A673 (cell line): ENCODE measurements at regions not wholly inside any gene's neighbourhood (a gene's known extent, or its start where the extent isn't known, plus 50 kb on each side); places are given as distances from the start of the nearest gene placed in this dataset.

Experiments
- BruUV-seq: library from RNA; stranded (reverse); fragments of 400-500 nt; replicated peaks from 2 replicates; lab custom pipeline; 2021; lab: Mats Ljungman, UMichigan
- CTCF ChIA-PET: fragments of 300-600 bp; sonication (Branson Sonifier 250); formaldehyde crosslinking; loops from one replicate; lab custom pipeline; 2022; ENCODE audit warnings: antibody characterized with exemption; lab: Charles Lee
- POLR2A ChIA-PET: fragments of 300-600 bp; sonication (Branson Sonifier 250); formaldehyde crosslinking; loops from one replicate; lab custom pipeline; 2022; ENCODE audit warnings: antibody characterized with exemption; ENCODE audit not compliant: low non-redundant PET; lab: Charles Lee
- DNase-seq: peaks from one replicate; pipeline ENCODE4 v3.0.0-alpha.2; 2015; ENCODE audit warnings: low spot score
- H3K27ac ChIP-seq: fragments of 200-600 bp; sonication (generic); 2 replicates; pipeline ENCODE4 v1.5.1; 2016; ENCODE audit warnings: mixed run types, low read depth, mild to moderate bottlenecking, mixed read lengths, antibody characterized with exemption, low read length; ENCODE audit not compliant: poor library complexity, severe bottlenecking
- H3K27me3 ChIP-seq: fragments of 200-600 bp; sonication (generic); replicated peaks from 2 replicates; pipeline ENCODE4 v1.6.1; 2017; ENCODE audit warnings: mixed run types, low read depth, mild to moderate bottlenecking, mixed read lengths, antibody characterized with exemption, low read length; ENCODE audit not compliant: insufficient read depth, poor library complexity
- H3K36me3 ChIP-seq: fragments of 200-600 bp; sonication (generic); 2 replicates; pipeline ENCODE4 v1.6.1; 2016; ENCODE audit warnings: mixed run types, mild to moderate bottlenecking, mixed read lengths, antibody characterized with exemption, low read length; ENCODE audit not compliant: insufficient read depth, poor library complexity, severe bottlenecking
- H3K4me1 ChIP-seq: fragments of 200-600 bp; sonication (generic); 2 replicates; pipeline ENCODE4 v1.6.1; 2017; ENCODE audit warnings: mixed run types, mild to moderate bottlenecking, mixed read lengths, antibody characterized with exemption, low read length; ENCODE audit not compliant: insufficient read depth, poor library complexity, severe bottlenecking
- H3K4me3 ChIP-seq: fragments of 200-600 bp; sonication (generic); 2 replicates; pipeline ENCODE4 v1.5.1; 2016; ENCODE audit warnings: low read depth, mixed run types, mild to moderate bottlenecking, mixed read lengths, low read length; ENCODE audit not compliant: poor library complexity, severe bottlenecking
- H3K9me3 ChIP-seq: fragments of 200-600 bp; sonication (generic); 2 replicates; pipeline ENCODE4 v1.6.1; 2016; ENCODE audit warnings: mixed run types, low read depth, mild to moderate bottlenecking, mixed read lengths, antibody characterized with exemption, low read length; ENCODE audit not compliant: poor library complexity, severe bottlenecking
- CTCF ChIP-seq: fragments of 300-800, 200-600 bp; sonication (generic); conservative IDR thresholded peaks from 2 replicates; pipeline ENCODE4 v1.5.1; 2017; ENCODE audit warnings: low read depth, mild to moderate bottlenecking, antibody characterized with exemption, low read length, moderate library complexity, mixed read lengths
- EZH2 ChIP-seq: fragments of 200-600 bp; sonication (generic); IDR thresholded peaks from 2 replicates; pipeline ENCODE4 v1.6.1; 2017; ENCODE audit warnings: borderline replicate concordance, low read depth, mild to moderate bottlenecking, mixed read lengths, antibody characterized with exemption, low read length; ENCODE audit not compliant: poor library complexity, severe bottlenecking
- intact Hi-C: fragments of 100-400 bp; cut with micrococcal nuclease; formaldehyde crosslinking; loops from one replicate; pipeline ENCODE4 v1.10.0; 2022; ENCODE audit not compliant: unreplicated experiment

DNA sequence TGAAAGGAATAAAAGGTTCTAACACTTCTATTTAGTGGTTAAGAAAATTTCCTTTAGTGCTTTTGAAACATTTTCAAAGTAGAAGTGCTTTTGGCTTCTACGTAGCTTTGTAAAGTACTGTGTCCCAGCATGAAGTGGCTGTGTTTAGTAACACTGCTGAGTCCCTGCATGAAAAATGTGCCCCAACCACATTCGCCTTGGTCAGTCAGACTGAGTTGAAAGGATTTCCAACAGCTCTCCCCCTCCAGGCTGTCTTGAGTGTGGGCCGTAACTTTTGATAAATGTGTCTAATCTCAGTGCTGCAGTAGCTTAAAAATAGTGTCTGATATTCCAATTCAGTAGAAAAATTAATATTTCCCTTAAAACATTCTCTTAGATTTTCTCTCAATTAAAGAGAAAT is 115.0 kb downstream of the NR1D2 start:
- intact Hi-C loops, result no loop called here
- H3K9me3 ChIP-seq, result no peaks in the 10 kb centered on the region
- H3K27me3 ChIP-seq, result no peaks in the 10 kb centered on the region
- no peak overlapping the region for H3K4me3 ChIP-seq
- H3K4me1 ChIP-seq, result no peaks in the 10 kb centered on the region
- TF ChIP-seq EZH2, result no peak
- no peak for TF ChIP-seq CTCF
- no peaks in the 10 kb centered on the region for H3K36me3 ChIP-seq
- ChIA-PET POLR2A (no interaction called here), CTCF (no interaction called here)
- no peak overlapping the region for H3K27ac ChIP-seq
- BruUV-seq, result no TSS peak
- no peak for DNase-seq

DNA sequence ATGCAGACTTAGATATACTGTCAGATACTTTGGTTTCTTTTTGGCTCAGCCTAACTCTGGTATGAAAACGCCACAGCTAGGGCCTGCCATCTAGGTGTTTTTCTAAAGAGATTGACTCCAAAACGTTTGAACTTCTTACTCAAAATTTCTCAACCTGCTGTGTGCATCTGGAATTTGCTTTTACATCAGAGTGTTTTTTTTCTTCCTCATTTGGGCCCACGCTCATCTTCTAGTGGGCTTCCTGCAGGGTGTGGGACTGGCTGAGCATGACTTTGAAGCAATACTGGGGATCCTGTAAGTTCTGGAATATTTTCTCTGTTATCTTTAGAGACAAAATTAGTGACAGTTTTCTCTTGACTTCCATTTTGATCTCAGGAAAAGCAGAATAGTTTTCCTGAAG is 117.8 kb downstream of the NR1D2 start:
- no peak overlapping the region for H3K27ac ChIP-seq
- BruUV-seq, result no TSS peak
- CTCF ChIA-PET, result no interaction called here

More for the DNA sequence above, 117.8 kb downstream of the NR1D2 start:
- DNase-seq, result no peak
- Histone ChIP-seq H3K36me3 (no peaks in the 10 kb centered on the region), H3K9me3 (no peaks in the 10 kb centered on the region), H3K4me3 (no peak overlapping the region), H3K27me3 (no peaks in the 10 kb centered on the region), H3K4me1 (no peaks in the 10 kb centered on the region)
- intact Hi-C loops, result no loop called here
- TF ChIP-seq EZH2 (no peak), CTCF (no peak)
- POLR2A ChIA-PET, result no interaction called here
